ENCODE measurements at regions not wholly inside any gene's neighbourhood (a gene's known extent, or its start where the extent isn't known, plus 50 kb on each side); places are given as distances from the start of the nearest gene placed in this dataset.
"Not testable (repeated sequence)": the region's sequence is repeated elsewhere in the genome, so short reads cannot be mapped to it uniquely, and the experiment has no call there.

DNA sequence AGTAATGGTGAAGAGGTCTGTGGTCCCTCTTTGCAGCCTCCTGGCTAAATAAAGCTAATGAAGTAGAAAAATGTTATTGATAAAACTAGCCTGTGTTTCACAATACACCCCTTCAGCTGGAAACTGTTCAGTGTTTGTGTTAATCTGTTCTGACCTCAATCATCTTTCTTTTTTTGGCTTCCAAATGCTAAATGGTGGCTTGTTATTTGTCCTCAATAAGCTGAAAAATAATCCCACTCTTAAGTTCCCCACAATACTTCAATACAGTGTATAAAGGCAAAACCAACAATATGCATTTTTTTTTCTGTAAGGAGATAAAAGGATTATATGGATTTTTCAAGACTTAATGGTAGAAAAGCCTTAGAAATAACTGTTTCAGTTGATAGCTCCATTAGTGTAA is 560.5 kb downstream of the TUSC1 start:
- Histone ChIP-seq H2BK20ac (ENCODE audit: low read depth, low read length) (no peak overlapping the region), H4K91ac (ENCODE audit: insufficient read depth, low read depth, low read length) (no peak overlapping the region), H3K9me1 (ENCODE audit: insufficient read depth, low read length) (no peaks in the 10 kb centered on the region), H3K9me3 (ENCODE audit: control insufficient read depth, insufficient read depth, low read length) (no peaks in the 10 kb centered on the region), H2BK15ac (ENCODE audit: low read depth, low read length) (no peak overlapping the region), H3K4ac (ENCODE audit: low read depth, low read length) (no peak overlapping the region), H3K23ac (ENCODE audit: low read depth, low read length) (no peak overlapping the region), H3K14ac (replicated peaks; ENCODE audit: low read depth, low read length) (no peak overlapping the region), H4K8ac (ENCODE audit: low read depth in 2 of 2, low read length in 2 of 2) (no peak overlapping the region), H2AK5ac (ENCODE audit: low read depth, low read length) (no peak overlapping the region), H3K4me3 (ENCODE audit: insufficient read depth, low read depth, low read length) (no peak overlapping the region), H3K79me1 (ENCODE audit: low read depth in 1 of 2, low read length in 2 of 2) (no peaks in the 10 kb centered on the region), H2AFZ (replicated peaks; ENCODE audit: low read length, poor library complexity) (no peak overlapping the region), H3K27ac (ENCODE audit: insufficient read depth, low read length) (no peak overlapping the region), H3K27me3 (ENCODE audit: control insufficient read depth, insufficient read depth, low read length) (no peaks in the 10 kb centered on the region), H4K20me1 (ENCODE audit: insufficient read depth, low read length) (no peaks in the 10 kb centered on the region), H3K56ac (ENCODE audit: extremely low read depth, insufficient read depth, low read length) (no peak overlapping the region), H3K18ac (ENCODE audit: low read depth, low read length) (no peak overlapping the region), H3K4me1 (ENCODE audit: control insufficient read depth, insufficient read depth, low read length) (no peaks in the 10 kb centered on the region), H2BK5ac (ENCODE audit: low read depth, low read length, poor library complexity, severe bottlenecking) (no peak overlapping the region), H3K9ac (ENCODE audit: low read depth, low read length) (no peak overlapping the region), H2AK9ac (replicated peaks; ENCODE audit: low read depth, low read length, poor library complexity) (no peak overlapping the region), H2BK120ac (ENCODE audit: low read depth, low read length) (no peak overlapping the region), H3K4me2 (ENCODE audit: low read depth, low read length) (no peak overlapping the region), H3K36me3 (ENCODE audit: control insufficient read depth, insufficient read depth, low read length) (no peaks in the 10 kb centered on the region), H4K5ac (ENCODE audit: low read depth, low read length) (no peak overlapping the region)
- TF ChIP-seq NFE2L2 (IDR thresholded peaks at IDR 0.05; ENCODE audit: low read depth, low read length) (no peak), RAD21 (IDR thresholded peaks at IDR 0.05; ENCODE audit: low read length) (no peak), SMC3 (IDR thresholded peaks at IDR 0.05; ENCODE audit: low read depth, low read length) (no peak)
- TF ChIP-seq, protein P1, sequence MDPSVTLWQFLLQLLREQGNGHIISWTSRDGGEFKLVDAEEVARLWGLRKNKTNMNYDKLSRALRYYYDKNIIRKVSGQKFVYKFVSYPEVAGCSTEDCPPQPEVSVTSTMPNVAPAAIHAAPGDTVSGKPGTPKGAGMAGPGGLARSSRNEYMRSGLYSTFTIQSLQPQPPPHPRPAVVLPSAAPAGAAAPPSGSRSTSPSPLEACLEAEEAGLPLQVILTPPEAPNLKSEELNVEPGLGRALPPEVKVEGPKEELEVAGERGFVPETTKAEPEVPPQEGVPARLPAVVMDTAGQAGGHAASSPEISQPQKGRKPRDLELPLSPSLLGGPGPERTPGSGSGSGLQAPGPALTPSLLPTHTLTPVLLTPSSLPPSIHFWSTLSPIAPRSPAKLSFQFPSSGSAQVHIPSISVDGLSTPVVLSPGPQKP (IDR thresholded peaks at IDR 0.05; ENCODE audit: borderline replicate concordance, low read depth, low read length) = no peak
- TF ChIP-seq, protein P2, sequence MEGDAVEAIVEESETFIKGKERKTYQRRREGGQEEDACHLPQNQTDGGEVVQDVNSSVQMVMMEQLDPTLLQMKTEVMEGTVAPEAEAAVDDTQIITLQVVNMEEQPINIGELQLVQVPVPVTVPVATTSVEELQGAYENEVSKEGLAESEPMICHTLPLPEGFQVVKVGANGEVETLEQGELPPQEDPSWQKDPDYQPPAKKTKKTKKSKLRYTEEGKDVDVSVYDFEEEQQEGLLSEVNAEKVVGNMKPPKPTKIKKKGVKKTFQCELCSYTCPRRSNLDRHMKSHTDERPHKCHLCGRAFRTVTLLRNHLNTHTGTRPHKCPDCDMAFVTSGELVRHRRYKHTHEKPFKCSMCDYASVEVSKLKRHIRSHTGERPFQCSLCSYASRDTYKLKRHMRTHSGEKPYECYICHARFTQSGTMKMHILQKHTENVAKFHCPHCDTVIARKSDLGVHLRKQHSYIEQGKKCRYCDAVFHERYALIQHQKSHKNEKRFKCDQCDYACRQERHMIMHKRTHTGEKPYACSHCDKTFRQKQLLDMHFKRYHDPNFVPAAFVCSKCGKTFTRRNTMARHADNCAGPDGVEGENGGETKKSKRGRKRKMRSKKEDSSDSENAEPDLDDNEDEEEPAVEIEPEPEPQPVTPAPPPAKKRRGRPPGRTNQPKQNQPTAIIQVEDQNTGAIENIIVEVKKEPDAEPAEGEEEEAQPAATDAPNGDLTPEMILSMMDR (conservative IDR thresholded peaks at IDR 0.05; ENCODE audit: low read depth, low read length) = no peak
- in situ Hi-C loops (cut with MboI; ENCODE audit: low sequenced_read_pairs) = no loop called here
- intact Hi-C loops (cut with micrococcal nuclease) = no loop called here
- BruUV-seq (replicated peaks) = no TSS peak
- dilution Hi-C loops (cut with HindIII; ENCODE audit: low sequenced_read_pairs, unreplicated experiment) = no loop called here
- ChIA-PET CTCF (no interaction called here), POLR2A (ENCODE audit: unreplicated experiment) (no interaction called here)
- ATAC-seq (ENCODE audit: low read depth) (no peak), DNase-seq (no peak)

DNA sequence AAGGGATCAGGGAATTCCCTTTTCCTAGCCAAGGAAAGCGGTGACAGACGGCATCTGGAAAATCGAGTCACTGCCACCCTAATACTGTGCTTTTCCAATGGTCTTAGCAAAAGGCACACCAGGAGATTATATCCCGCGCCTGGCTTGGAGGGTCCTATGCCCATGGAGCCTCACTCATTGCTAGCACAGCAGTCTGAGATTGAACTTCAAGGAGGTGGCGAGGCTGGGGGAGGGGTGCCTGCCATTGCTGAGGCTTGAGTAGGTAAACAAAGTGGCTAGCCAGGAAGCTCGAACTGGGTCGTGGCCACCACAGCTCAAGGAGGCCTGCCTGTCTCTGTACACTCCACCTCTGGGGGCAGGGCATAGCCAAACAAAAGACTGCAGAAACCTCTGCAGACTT is 556.5 kb upstream of the IZUMO3 start:
- H3K4me1 ChIP-seq (ENCODE audit: control insufficient read depth, insufficient read depth, low read length); dilution Hi-C loops (cut with HindIII; ENCODE audit: low sequenced_read_pairs, unreplicated experiment); H3K9me3 ChIP-seq (ENCODE audit: control insufficient read depth, insufficient read depth, low read length); BruUV-seq (replicated peaks); H2AK5ac ChIP-seq (ENCODE audit: low read depth, low read length); H3K4me2 ChIP-seq (ENCODE audit: low read depth, low read length); POLR2A ChIA-PET (ENCODE audit: unreplicated experiment); H3K9me1 ChIP-seq (ENCODE audit: insufficient read depth, low read length); in situ Hi-C loops (cut with MboI; ENCODE audit: low sequenced_read_pairs); H2BK120ac ChIP-seq (ENCODE audit: low read depth, low read length); H3K4ac ChIP-seq (ENCODE audit: low read depth, low read length); ATAC-seq (ENCODE audit: low read depth); H3K18ac ChIP-seq (ENCODE audit: low read depth, low read length); H3K36me3 ChIP-seq (ENCODE audit: control insufficient read depth, insufficient read depth, low read length); H2BK20ac ChIP-seq (ENCODE audit: low read depth, low read length); H2BK5ac ChIP-seq (ENCODE audit: low read depth, low read length, poor library complexity, severe bottlenecking); H3K9ac ChIP-seq (ENCODE audit: low read depth, low read length); H3K79me1 ChIP-seq (ENCODE audit: low read depth in 1 of 2, low read length in 2 of 2); H3K4me3 ChIP-seq (ENCODE audit: insufficient read depth, low read depth, low read length); CTCF ChIA-PET; H4K8ac ChIP-seq (ENCODE audit: low read depth in 2 of 2, low read length in 2 of 2); DNase-seq; H3K23ac ChIP-seq (ENCODE audit: low read depth, low read length); intact Hi-C loops (cut with micrococcal nuclease); H3K14ac ChIP-seq (replicated peaks; ENCODE audit: low read depth, low read length); H4K91ac ChIP-seq (ENCODE audit: insufficient read depth, low read depth, low read length); H3K56ac ChIP-seq (ENCODE audit: extremely low read depth, insufficient read depth, low read length); H2AFZ ChIP-seq (replicated peaks; ENCODE audit: low read length, poor library complexity); H2AK9ac ChIP-seq (replicated peaks; ENCODE audit: low read depth, low read length, poor library complexity); H4K20me1 ChIP-seq (ENCODE audit: insufficient read depth, low read length); H3K27ac ChIP-seq (ENCODE audit: insufficient read depth, low read length); H4K5ac ChIP-seq (ENCODE audit: low read depth, low read length); H3K27me3 ChIP-seq (ENCODE audit: control insufficient read depth, insufficient read depth, low read length); H2BK15ac ChIP-seq (ENCODE audit: low read depth, low read length): not testable (repeated sequence)
- no CpG with 5 or more reads among the region's 8 CpGs for WGBS, 2 experiments (ENCODE audit: extremely low coverage in 2 of 2, insufficient read length in 1 of 2)

Data from IMR-90 (cell line).